GM12878 (cell line): ENCODE measurements at regions not wholly inside any gene's neighbourhood (a gene's known extent, or its start where the extent isn't known, plus 50 kb on each side); places are given as distances from the start of the nearest gene placed in this dataset.

ENCODE experiments used
- ATAC-seq: fragments of 200-7000 bp; cut with Tn5 transposase; 3 replicates; pipeline ENCODE4 v1.9.1; 2020; ENCODE audit warnings: mild to moderate bottlenecking, moderate library complexity
- BruUV-seq: library from RNA; stranded (reverse); fragments of 400-500 nt; replicated peaks from 2 replicates; lab custom pipeline; 2021; lab: Mats Ljungman, UMichigan
- CTCF ChIA-PET: fragments of 300-600 bp; sonication (Branson Sonifier 250); formaldehyde crosslinking; extraction: SDS; loops from one replicate; lab custom pipeline; 2021; ENCODE audit warnings: inconsistent platforms; lab: Yijun Ruan, JAX
- POLR2A ChIA-PET: fragments of 350-600 bp; formaldehyde crosslinking; extraction: SDS; loops from one replicate; lab custom pipeline; 2021; ENCODE audit warnings: inconsistent platforms; lab: Charles Lee
- RAD21 ChIA-PET: fragments of 300-600 bp; sonication (Branson Sonifier 250); formaldehyde crosslinking; loops from one replicate; lab custom pipeline; 2023; ENCODE audit warnings: antibody characterized with exemption; ENCODE audit not compliant: unreplicated experiment; lab: Charles Lee
- SMC1A ChIA-PET: fragments of 300-600 bp; sonication (Branson Sonifier 250); formaldehyde crosslinking; loops from one replicate; lab custom pipeline; 2023; ENCODE audit not compliant: unreplicated experiment, uncharacterized antibody; lab: Charles Lee
- DNase-seq: peaks from one replicate; pipeline ENCODE4 v3.0.0-alpha.2; 2011; ENCODE audit warnings: low read depth, low spot score
- FAIRE-seq: peaks from 3 replicates; lab custom pipeline; 2011; peaks lifted over from hg19 to GRCh38; lab: Jason Lieb, UNC
- H2AFZ ChIP-seq: 2 replicates; pipeline ENCODE4 v1.6.0; 2011; ENCODE audit warnings: low read depth, low read length, control low read depth; ENCODE audit not compliant: control insufficient read depth
- H3K27ac ChIP-seq: 2 replicates; pipeline ENCODE4 v1.5.1; 2011; ENCODE audit warnings: control low read depth; ENCODE audit not compliant: control insufficient read depth, insufficient read depth
- H3K27me3 ChIP-seq, 2 experiments: replicated peaks in 1 of 2; 2 replicates each; pipeline versions ENCODE4 v1.6.0 to v1.6.1; 2011; ENCODE audit warnings: low read length in 1 of 2; ENCODE audit not compliant: control insufficient read depth in 2 of 2, insufficient read depth in 2 of 2
- H3K36me3 ChIP-seq, 2 experiments: 2 replicates each; pipeline ENCODE4 v1.5.1; 2011; ENCODE audit warnings: low read length in 1 of 2; ENCODE audit not compliant: control insufficient read depth in 2 of 2, insufficient read depth in 2 of 2
- H3K4me1 ChIP-seq: 2 replicates; pipeline ENCODE4 v1.6.1; 2011; ENCODE audit warnings: mild to moderate bottlenecking, low read length, moderate library complexity, mixed read lengths; ENCODE audit not compliant: control insufficient read depth, insufficient read depth
- H3K4me2 ChIP-seq: 2 replicates; pipeline ENCODE4 v1.6.0; 2011; ENCODE audit warnings: control low read depth; ENCODE audit not compliant: control insufficient read depth, insufficient read depth
- H3K4me3 ChIP-seq: fragments of 200-600 bp; sonication (generic); 2 replicates; pipeline ENCODE4 v1.5.1; 2016
- H3K79me2 ChIP-seq: 2 replicates; pipeline ENCODE4 v1.6.0; 2011; ENCODE audit warnings: low read length; ENCODE audit not compliant: control insufficient read depth, insufficient read depth
- H3K9ac ChIP-seq: 2 replicates; pipeline ENCODE4 v1.8.0; 2011; ENCODE audit warnings: low read length, control low read depth, mixed read lengths; ENCODE audit not compliant: control insufficient read depth, insufficient read depth
- H3K9me3 ChIP-seq: replicated peaks from 3 replicates; pipeline ENCODE4 v1.5.1; 2011; ENCODE audit warnings: mild to moderate bottlenecking, low read length; ENCODE audit not compliant: control insufficient read depth, insufficient read depth
- H4K20me1 ChIP-seq: 2 replicates; pipeline ENCODE4 v1.6.0; 2011; ENCODE audit not compliant: control insufficient read depth, insufficient read depth
- CHD1 ChIP-seq: IDR thresholded peaks from 2 replicates; pipeline ENCODE4 v1.6.1; 2012; ENCODE audit warnings: low read depth, low read length, improper control_type of control experiment
- EED ChIP-seq: sonication (generic); IDR thresholded peaks from 2 replicates; pipeline ENCODE4 v1.6.1; 2016; ENCODE audit warnings: antibody characterized with exemption, low read depth
- ELK1 ChIP-seq: IDR thresholded peaks from 2 replicates; pipeline ENCODE4 v1.6.1; 2012; ENCODE audit warnings: low read depth, low read length, improper control_type of control experiment
- JUND ChIP-seq: IDR thresholded peaks from 2 replicates; pipeline ENCODE4 v1.6.1; 2012; ENCODE audit warnings: low read depth, mild to moderate bottlenecking, low read length, improper control_type of control experiment, moderate library complexity
- RUNX3 ChIP-seq: IDR thresholded peaks from 2 replicates; pipeline ENCODE4 v1.6.1; 2012; ENCODE audit warnings: low read length, inconsistent platforms
- ZZZ3 ChIP-seq: IDR thresholded peaks from 2 replicates; pipeline ENCODE4 v1.6.1; 2011; ENCODE audit warnings: low read depth; ENCODE audit not compliant: control insufficient read depth, insufficient read length
- WGBS: methylation state at CpG from one replicate; pipeline ENCODE4 v1.1.6; 2016; ENCODE audit warnings: low lambda C conversion rate; ENCODE audit not compliant: insufficient replicate concordance, insufficient coverage; ENCODE audit errors: missing lambda C conversion rate; 5-methylcytosine and 5-hydroxymethylcytosine counted together
- in situ Hi-C: fragments of 300-500 bp; cut with MboI; formaldehyde crosslinking; loops from 9 replicates; pipeline ENCODE4 v1.14.3; 2018; ENCODE audit warnings: mixed read lengths
- intact Hi-C: fragments of 100-400 bp; cut with micrococcal nuclease; formaldehyde crosslinking; loops from one replicate; pipeline ENCODE4 v1.14.2; 2022; ENCODE audit not compliant: unreplicated experiment

GRCh38 chr15:87753539-87753938 lies 503.0 kb downstream of the NTRK3 start:
- no TSS peak for BruUV-seq

GRCh38 chr15:87752250-87752951 lies 504.1 kb downstream of the NTRK3 start:
- Histone ChIP-seq H3K27me3 (no peaks in the 10 kb centered on the region), H4K20me1 (no peaks in the 10 kb centered on the region), H3K79me2 (no peaks in the 10 kb centered on the region), H3K4me2 (no peak overlapping the region), H3K9ac (no peak overlapping the region), H3K27ac (no peak overlapping the region), H3K4me1 (no peaks in the 10 kb centered on the region), H2AFZ (no peak overlapping the region), H3K36me3 (no peaks in the 10 kb centered on the region), H3K9me3 (no peaks in the 10 kb centered on the region), H3K4me3 (no peak overlapping the region)
- ChIA-PET CTCF (no interaction called here), RAD21 (no interaction called here), POLR2A (no interaction called here), SMC1A (no interaction called here)
- no TSS peak for BruUV-seq
- no peak for FAIRE-seq
- TF ChIP-seq RUNX3 (peak; percentile 34; the same call in 1 of the 2 replicates), JUND (no peak)
- no peak for ATAC-seq
- intact Hi-C loops = no loop called here
- 0% methylated on average over 5 of the region's 5 CpGs for WGBS
- in situ Hi-C loops = no loop called here
- no peak for DNase-seq

More at GRCh38 chr15:87753539-87753938, 503.0 kb downstream of the NTRK3 start:
- Histone ChIP-seq H3K4me2 (no peak overlapping the region), H4K20me1 (no peaks in the 10 kb centered on the region), H3K4me1 (no peaks in the 10 kb centered on the region), H3K9me3 (no peaks in the 10 kb centered on the region), H3K4me3 (no peak overlapping the region), H3K36me3 (no peaks in the 10 kb centered on the region), H3K79me2 (no peaks in the 10 kb centered on the region), H3K9ac (no peak overlapping the region), H3K27me3 (no peaks in the 10 kb centered on the region), H2AFZ (no peak overlapping the region), H3K27ac (no peak overlapping the region)
- in situ Hi-C loops = no loop called here
- DNase-seq (no peak), ATAC-seq (no peak), FAIRE-seq (no peak)
- ChIA-PET CTCF (no interaction called here), SMC1A (no interaction called here), POLR2A (no interaction called here), RAD21 (no interaction called here)
- intact Hi-C loops = no loop called here
- 38% methylated on average over 11 of the region's 11 CpGs for WGBS
- TF ChIP-seq ZZZ3 (no peak), ELK1 (no peak), CHD1 (no peak), EED (no peak)
